Parathyroid adenoma (tissue), 2 donors: ENCODE measurements at regions not wholly inside any gene's neighbourhood (a gene's known extent, or its start where the extent isn't known, plus 50 kb on each side); places are given as distances from the start of the nearest gene placed in this dataset.

Experiments
- H2AFZ ChIP-seq: fragments of 300-600 bp; sonication (generic); one replicate; pipeline ENCODE4 v1.7.0; 2017; ENCODE audit warnings: antibody characterized with exemption, mild to moderate bottlenecking
- H3K27ac ChIP-seq: fragments of 300-600 bp; sonication (generic); one replicate; pipeline ENCODE4 v1.7.0; 2017
- H3K27me3 ChIP-seq: fragments of 300-600 bp; sonication (generic); one replicate; pipeline ENCODE4 v1.7.0; 2017; ENCODE audit warnings: low read length; ENCODE audit not compliant: control insufficient read depth, insufficient read depth
- H3K36me3 ChIP-seq: fragments of 300-600 bp; sonication (generic); one replicate; pipeline ENCODE4 v1.7.0; 2017; ENCODE audit warnings: low read length; ENCODE audit not compliant: control insufficient read depth, insufficient read depth
- H3K4me1 ChIP-seq: fragments of 300-600 bp; sonication (generic); one replicate; pipeline ENCODE4 v1.7.0; 2017; ENCODE audit warnings: control low read depth
- H3K4me2 ChIP-seq: fragments of 300-600 bp; sonication (generic); one replicate; pipeline ENCODE4 v1.7.0; 2017; ENCODE audit warnings: low read length
- H3K4me3 ChIP-seq: fragments of 300-600 bp; sonication (generic); one replicate; pipeline ENCODE4 v1.7.0; 2017; ENCODE audit warnings: low read depth, low read length
- H3K79me2 ChIP-seq: fragments of 300-600 bp; sonication (generic); one replicate; pipeline ENCODE4 v1.7.0; 2017; ENCODE audit warnings: control low read depth
- H3K9ac ChIP-seq: fragments of 300-600 bp; sonication (generic); one replicate; pipeline ENCODE4 v1.7.0; 2017; ENCODE audit warnings: mild to moderate bottlenecking
- H3K9me3 ChIP-seq: fragments of 300-600 bp; sonication (generic); one replicate; pipeline ENCODE4 v1.7.0; 2017; ENCODE audit warnings: low read length; ENCODE audit not compliant: control insufficient read depth
- TF ChIP-seq, protein P1 (sequence below): fragments of 300-600 bp; sonication (generic); IDR thresholded peaks from one replicate; pipeline ENCODE4 v1.7.0; 2017; ENCODE audit warnings: antibody characterized with exemption, mild to moderate bottlenecking
- donor health status: primary hyperparathyroidism.

DNA sequence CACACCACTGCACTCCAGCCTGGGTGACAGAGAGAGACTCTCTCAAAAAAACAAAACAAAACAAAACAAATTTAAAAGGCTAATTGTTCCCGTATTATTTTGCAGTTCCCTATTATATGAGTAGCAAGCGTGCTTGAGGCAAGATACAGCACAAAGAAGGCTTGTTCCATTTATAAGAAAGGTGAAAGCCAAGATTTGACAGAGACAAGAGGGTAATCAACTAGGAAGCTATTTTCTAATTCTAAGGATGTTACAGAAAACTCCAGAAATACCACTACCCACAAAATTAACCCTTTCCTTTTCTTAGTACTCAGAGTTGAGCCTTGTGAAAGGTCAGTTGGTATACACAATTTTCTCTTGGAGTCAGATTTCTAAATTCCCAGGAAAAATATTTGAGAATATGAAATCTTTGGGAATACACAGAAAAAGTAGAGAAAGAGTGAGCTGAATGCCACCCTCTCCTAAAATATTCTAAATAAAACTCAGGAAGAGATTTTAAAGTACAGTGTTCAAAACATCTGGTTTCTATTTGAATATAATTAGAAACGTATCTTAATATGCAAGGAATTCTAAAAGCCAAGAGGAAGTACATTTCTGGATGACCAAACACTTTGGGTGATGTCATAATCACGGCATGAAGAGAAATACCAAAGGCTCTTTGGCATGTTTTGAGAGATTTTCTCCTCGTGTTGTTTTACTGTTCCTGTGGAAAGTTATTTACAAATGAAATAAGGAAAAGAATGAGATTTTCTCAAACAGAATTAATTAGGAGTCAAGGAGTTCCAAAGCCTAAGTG is 63.0 kb upstream of the FLT1 start:
- Histone ChIP-seq H3K4me3 (no peak overlapping the region), H3K27ac (no peak overlapping the region), H3K36me3 (no peaks in the 10 kb centered on the region), H3K27me3 (no peaks in the 10 kb centered on the region), H3K9ac (no peak overlapping the region), H3K4me2 (no peak overlapping the region), H3K79me2 (no peaks in the 10 kb centered on the region), H3K9me3 (no peaks in the 10 kb centered on the region), H3K4me1 (no peaks in the 10 kb centered on the region), H2AFZ (no peak overlapping the region)
- TF ChIP-seq, protein P1, sequence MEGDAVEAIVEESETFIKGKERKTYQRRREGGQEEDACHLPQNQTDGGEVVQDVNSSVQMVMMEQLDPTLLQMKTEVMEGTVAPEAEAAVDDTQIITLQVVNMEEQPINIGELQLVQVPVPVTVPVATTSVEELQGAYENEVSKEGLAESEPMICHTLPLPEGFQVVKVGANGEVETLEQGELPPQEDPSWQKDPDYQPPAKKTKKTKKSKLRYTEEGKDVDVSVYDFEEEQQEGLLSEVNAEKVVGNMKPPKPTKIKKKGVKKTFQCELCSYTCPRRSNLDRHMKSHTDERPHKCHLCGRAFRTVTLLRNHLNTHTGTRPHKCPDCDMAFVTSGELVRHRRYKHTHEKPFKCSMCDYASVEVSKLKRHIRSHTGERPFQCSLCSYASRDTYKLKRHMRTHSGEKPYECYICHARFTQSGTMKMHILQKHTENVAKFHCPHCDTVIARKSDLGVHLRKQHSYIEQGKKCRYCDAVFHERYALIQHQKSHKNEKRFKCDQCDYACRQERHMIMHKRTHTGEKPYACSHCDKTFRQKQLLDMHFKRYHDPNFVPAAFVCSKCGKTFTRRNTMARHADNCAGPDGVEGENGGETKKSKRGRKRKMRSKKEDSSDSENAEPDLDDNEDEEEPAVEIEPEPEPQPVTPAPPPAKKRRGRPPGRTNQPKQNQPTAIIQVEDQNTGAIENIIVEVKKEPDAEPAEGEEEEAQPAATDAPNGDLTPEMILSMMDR: no peak

DNA sequence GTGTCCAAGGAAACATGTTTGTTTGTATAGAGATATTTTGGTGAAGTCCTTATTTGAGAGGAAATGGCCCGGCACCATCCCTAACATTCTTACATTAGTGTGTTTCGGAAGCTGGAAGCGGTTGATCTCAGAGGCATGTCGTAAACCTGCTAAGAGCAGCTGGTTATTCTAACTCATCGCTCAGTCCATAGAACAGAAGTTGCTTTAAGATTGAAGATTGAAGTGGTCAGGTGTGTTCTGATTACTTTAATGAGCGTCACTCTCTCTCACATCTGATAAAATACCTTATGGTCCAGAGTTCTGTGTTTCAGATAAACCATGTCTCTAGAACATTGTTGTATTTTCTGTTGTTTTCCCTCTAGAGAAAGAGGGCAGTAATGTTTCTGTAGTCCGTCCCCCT is 60.2 kb upstream of the FLT1 start:
- TF ChIP-seq, protein P1: no peak
- Histone ChIP-seq H3K9ac (no peak overlapping the region), H2AFZ (no peak overlapping the region), H3K36me3 (no peaks in the 10 kb centered on the region), H3K9me3 (no peaks in the 10 kb centered on the region), H3K4me3 (no peak overlapping the region), H3K79me2 (no peaks in the 10 kb centered on the region), H3K4me2 (no peak overlapping the region), H3K4me1 (no peaks in the 10 kb centered on the region), H3K27ac (no peak overlapping the region), H3K27me3 (no peaks in the 10 kb centered on the region)

DNA sequence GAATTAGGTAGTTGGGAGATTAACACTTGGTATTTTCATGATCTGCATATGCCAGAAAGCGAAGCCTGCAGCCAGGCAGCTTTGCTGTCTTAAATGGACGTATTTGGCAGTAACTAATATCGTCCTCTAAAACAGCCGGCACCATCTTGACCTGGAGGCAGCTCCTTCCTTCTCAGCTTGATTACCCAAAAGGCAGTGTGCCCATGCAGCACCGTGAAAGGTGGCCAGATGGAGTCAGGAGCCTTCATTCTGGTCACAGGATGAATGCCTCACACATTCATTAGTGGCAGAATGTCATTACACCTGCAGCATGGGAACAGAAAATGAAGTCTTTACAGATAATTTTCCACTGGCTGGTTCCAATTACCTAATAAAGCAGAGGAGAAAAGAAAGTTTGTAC is 59.0 kb upstream of the FLT1 start:
- TF ChIP-seq, protein P1: no peak
- no peak overlapping the region for H3K4me3 ChIP-seq
- H3K9me3 ChIP-seq: no peaks in the 10 kb centered on the region
- no peak overlapping the region for H3K9ac ChIP-seq
- H3K4me1 ChIP-seq: no peaks in the 10 kb centered on the region
- no peaks in the 10 kb centered on the region for H3K27me3 ChIP-seq
- no peaks in the 10 kb centered on the region for H3K79me2 ChIP-seq
- H2AFZ ChIP-seq: no peak overlapping the region
- no peak overlapping the region for H3K4me2 ChIP-seq
- H3K36me3 ChIP-seq: no peaks in the 10 kb centered on the region
- no peak overlapping the region for H3K27ac ChIP-seq

DNA sequence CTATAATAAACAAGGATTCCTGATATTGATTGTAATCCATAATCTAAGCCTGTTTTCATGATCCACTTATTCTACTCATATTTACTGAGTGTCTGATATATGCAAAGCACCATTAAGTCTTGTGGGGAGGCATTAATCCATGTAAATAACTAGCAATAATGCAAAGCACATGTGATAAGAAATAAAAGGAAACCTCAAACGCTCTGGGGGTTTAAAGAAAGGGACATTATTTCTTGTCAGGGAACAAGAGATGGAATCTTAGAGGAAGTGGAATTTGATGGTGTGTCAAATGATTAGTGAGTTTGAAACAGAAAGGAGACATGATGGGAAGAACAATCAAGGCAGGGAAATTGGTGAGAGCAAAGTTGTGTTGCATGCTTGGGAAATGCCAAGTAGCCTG is 57.4 kb upstream of the FLT1 start:
- Histone ChIP-seq H3K9me3 (no peaks in the 10 kb centered on the region), H3K4me2 (no peak overlapping the region), H2AFZ (no peak overlapping the region), H3K27ac (no peak overlapping the region), H3K9ac (no peak overlapping the region), H3K27me3 (no peaks in the 10 kb centered on the region), H3K36me3 (no peaks in the 10 kb centered on the region), H3K4me3 (no peak overlapping the region), H3K4me1 (no peaks in the 10 kb centered on the region), H3K79me2 (no peaks in the 10 kb centered on the region)
- TF ChIP-seq, protein P1: no peak

DNA sequence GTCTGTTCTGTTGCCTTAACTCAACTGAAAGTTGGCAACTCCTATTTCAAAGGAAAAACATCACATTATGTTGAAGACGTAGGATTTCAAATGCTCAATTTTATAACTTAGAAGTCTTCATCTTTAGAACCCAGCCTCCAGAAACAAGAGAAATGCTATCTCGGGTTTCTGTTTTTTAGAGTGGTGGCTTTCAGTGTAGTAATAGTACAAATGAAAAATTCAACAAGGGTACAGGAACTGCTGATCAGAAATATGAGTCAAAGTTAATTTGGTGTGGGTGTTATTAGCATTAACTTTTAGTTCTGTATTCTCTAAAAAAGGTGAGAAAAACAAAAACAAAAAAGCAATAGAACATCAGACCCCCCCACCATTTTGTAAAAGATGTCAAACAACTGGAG is 56.6 kb upstream of the FLT1 start:
- H3K36me3 ChIP-seq: no peaks in the 10 kb centered on the region
- H2AFZ ChIP-seq: no peak overlapping the region
- no peaks in the 10 kb centered on the region for H3K79me2 ChIP-seq
- no peaks in the 10 kb centered on the region for H3K9me3 ChIP-seq
- no peak overlapping the region for H3K9ac ChIP-seq
- TF ChIP-seq, protein P1: no peak
- H3K27me3 ChIP-seq: no peaks in the 10 kb centered on the region
- no peak overlapping the region for H3K4me3 ChIP-seq
- no peak overlapping the region for H3K4me2 ChIP-seq
- no peak overlapping the region for H3K27ac ChIP-seq
- no peaks in the 10 kb centered on the region for H3K4me1 ChIP-seq
